Osteoblast (primary cell): ENCODE measurements at regions not wholly inside any gene's neighbourhood (a gene's known extent, or its start where the extent isn't known, plus 50 kb on each side); places are given as distances from the start of the nearest gene placed in this dataset.

Experiments
- DNase-seq: peaks from one replicate; pipeline ENCODE4 v3.0.0; 2011; ENCODE audit warnings: low spot score, mixed read lengths; ENCODE audit not compliant: insufficient read length; ENCODE audit errors: missing footprints
- H2AFZ ChIP-seq: 2 replicates; pipeline ENCODE4 v1.6.0; 2011; ENCODE audit warnings: mild to moderate bottlenecking, low read length
- H3K27ac ChIP-seq: 2 replicates; pipeline ENCODE4 v1.5.1; 2011; ENCODE audit warnings: mild to moderate bottlenecking, low read depth, low read length, moderate library complexity
- H3K27me3 ChIP-seq: 2 replicates; pipeline ENCODE4 v1.6.0; 2012; ENCODE audit warnings: mild to moderate bottlenecking, control low read depth, inconsistent platforms, low read length, moderate library complexity; ENCODE audit not compliant: insufficient read depth
- H3K36me3 ChIP-seq: 2 replicates; pipeline ENCODE4 v1.5.1; 2011; ENCODE audit warnings: mild to moderate bottlenecking, low read length, control low read depth, moderate library complexity; ENCODE audit not compliant: insufficient read depth
- H3K4me1 ChIP-seq: 2 replicates; pipeline ENCODE4 v1.5.1; 2011; ENCODE audit warnings: mild to moderate bottlenecking, low read length, control low read depth, moderate library complexity; ENCODE audit not compliant: insufficient read depth
- H3K4me2 ChIP-seq: 2 replicates; pipeline ENCODE4 v1.6.0; 2011; ENCODE audit warnings: mild to moderate bottlenecking, low read length; ENCODE audit not compliant: insufficient read depth
- H3K4me3 ChIP-seq: fragments of 200-600 bp; sonication (generic); 3 replicates; pipeline ENCODE4 v1.5.1; 2012; ENCODE audit warnings: mild to moderate bottlenecking, low read length, inconsistent platforms; ENCODE audit not compliant: insufficient read depth
- H3K79me2 ChIP-seq: 2 replicates; pipeline ENCODE4 v1.6.0; 2012; ENCODE audit warnings: mild to moderate bottlenecking, low read length, control low read depth, inconsistent platforms; ENCODE audit not compliant: insufficient read depth
- H3K9me3 ChIP-seq: 2 replicates; pipeline ENCODE4 v1.5.1; 2011; ENCODE audit warnings: low read depth, low read length, control low read depth
- H4K20me1 ChIP-seq: 2 replicates; pipeline ENCODE4 v1.6.0; 2012; ENCODE audit warnings: mild to moderate bottlenecking, low read length, control low read depth; ENCODE audit not compliant: insufficient read depth
- CTCF ChIP-seq: IDR thresholded peaks from 2 replicates; pipeline ENCODE4 v1.5.1; 2011; ENCODE audit warnings: mild to moderate bottlenecking, low read depth, low read length, moderate library complexity; ENCODE audit errors: extremely low read depth

DNA sequence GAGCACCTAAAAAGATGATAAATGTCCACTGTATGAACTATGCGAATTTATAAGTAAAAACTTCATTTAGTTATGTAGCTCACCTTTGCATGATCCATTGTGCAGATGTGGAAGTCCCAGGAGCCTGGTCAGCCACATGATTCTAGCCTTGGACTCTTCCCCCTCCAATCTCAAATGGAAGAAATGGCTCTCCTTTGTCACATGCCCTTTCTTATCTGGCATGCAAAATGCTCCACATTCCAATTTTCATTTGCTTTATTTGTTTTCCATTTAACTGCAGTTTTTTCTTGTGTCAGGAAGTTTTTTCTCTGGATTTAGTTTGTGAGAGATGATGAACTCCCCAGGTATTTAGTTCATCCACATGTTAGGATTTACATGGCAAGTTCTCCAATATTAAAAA, 73.8 kb downstream of the DYRK2 start:
- no peaks in the 10 kb centered on the region for H3K36me3 ChIP-seq
- no peak overlapping the region for H3K27ac ChIP-seq
- TF ChIP-seq CTCF, result no peak
- H3K4me2 ChIP-seq, result no peak overlapping the region
- H4K20me1 ChIP-seq, result no peaks in the 10 kb centered on the region
- no peak overlapping the region for H3K4me3 ChIP-seq
- H3K4me1 ChIP-seq, result peaks cover 18% of the 10 kb centered on the region
- H3K27me3 ChIP-seq, result no peaks in the 10 kb centered on the region
- no peak for DNase-seq
- H3K9me3 ChIP-seq, result no peaks in the 10 kb centered on the region
- no peak overlapping the region for H2AFZ ChIP-seq
- no peaks in the 10 kb centered on the region for H3K79me2 ChIP-seq

GRCh38 chr12:67726868-67727267, 78.3 kb downstream of the DYRK2 start:
- TF ChIP-seq CTCF, result no peak
- no peaks in the 10 kb centered on the region for H4K20me1 ChIP-seq
- DNase-seq, result no peak
- peaks cover 6% of the 10 kb centered on the region for H3K4me1 ChIP-seq
- no peak overlapping the region for H3K4me2 ChIP-seq
- H3K27ac ChIP-seq, result no peak overlapping the region
- no peak overlapping the region for H2AFZ ChIP-seq
- H3K9me3 ChIP-seq, result no peaks in the 10 kb centered on the region
- H3K27me3 ChIP-seq, result no peaks in the 10 kb centered on the region
- H3K4me3 ChIP-seq, result no peak overlapping the region
- H3K79me2 ChIP-seq, result no peaks in the 10 kb centered on the region
- no peaks in the 10 kb centered on the region for H3K36me3 ChIP-seq

- Histone ChIP-seq H3K4me1 (peaks cover 3% of the 10 kb centered on the region), H3K36me3 (no peaks in the 10 kb centered on the region), H3K27ac (no peak overlapping the region), H3K4me2 (no peak overlapping the region), H4K20me1 (no peaks in the 10 kb centered on the region), H3K4me3 (no peak overlapping the region), H3K27me3 (no peaks in the 10 kb centered on the region), H3K9me3 (no peaks in the 10 kb centered on the region), H3K79me2 (no peaks in the 10 kb centered on the region), H2AFZ (no peak overlapping the region)
- no peak for DNase-seq
- no peak for TF ChIP-seq CTCF
Observed at GRCh38 chr12:67727702-67728666, 79.4 kb downstream of the DYRK2 start.

GRCh38 chr12:67732857-67733256, 84.3 kb downstream of the DYRK2 start:
- no peak overlapping the region for H2AFZ ChIP-seq
- no peaks in the 10 kb centered on the region for H4K20me1 ChIP-seq
- no peak overlapping the region for H3K4me3 ChIP-seq
- no peaks in the 10 kb centered on the region for H3K79me2 ChIP-seq
- no peak for DNase-seq
- H3K4me1 ChIP-seq, result peaks cover 3% of the 10 kb centered on the region
- no peak overlapping the region for H3K4me2 ChIP-seq
- no peak for TF ChIP-seq CTCF
- no peaks in the 10 kb centered on the region for H3K9me3 ChIP-seq
- no peaks in the 10 kb centered on the region for H3K27me3 ChIP-seq
- H3K27ac ChIP-seq, result no peak overlapping the region
- H3K36me3 ChIP-seq, result no peaks in the 10 kb centered on the region
